Stimulated activated naive CD8-positive, alpha-beta T cell treated with anti-CD3 and anti-CD28 coated beads, Interleukin-15, amount 100 ng/mL, for 72 hours (primary cell): ENCODE measurements at regions not wholly inside any gene's neighbourhood (a gene's known extent, or its start where the extent isn't known, plus 50 kb on each side); places are given as distances from the start of the nearest gene placed in this dataset.

Source experiments
- ATAC-seq: fragments of 150-1000 bp; cut with Tn5 transposase; 2 replicates; pipeline ENCODE4 v1.10.0; 2021; ENCODE audit warnings: mild to moderate bottlenecking, moderate library complexity
- DNase-seq, 2 donors: peaks; one replicate each; pipeline ENCODE4 v3.0.0; 2021 to 2022
- H3K27ac Mint-ChIP-seq, 2 donors: one replicate each; pipeline ENCODE4 v1.8.0; 2022; ENCODE audit warnings: mild to moderate bottlenecking in 2 of 2, mixed read lengths in 2 of 2, moderate library complexity in 2 of 2
- H3K27me3 Mint-ChIP-seq: one replicate; pipeline ENCODE4 v1.8.0; 2022; ENCODE audit warnings: mixed read lengths
- H3K4me1 Mint-ChIP-seq: one replicate; pipeline ENCODE4 v1.8.0; 2022; ENCODE audit warnings: mild to moderate bottlenecking, mixed read lengths
- H3K4me3 Mint-ChIP-seq, 2 donors: one replicate each; pipeline ENCODE4 v1.8.0; 2022; ENCODE audit warnings: mild to moderate bottlenecking in 2 of 2, mixed read lengths in 2 of 2, moderate library complexity in 1 of 2
- H3K9me3 Mint-ChIP-seq, 2 donors: one replicate each; pipeline ENCODE4 v1.8.0; 2022; ENCODE audit warnings: mixed read lengths in 2 of 2

- DNase-seq (no peak), ATAC-seq (no peak)
- no peak overlapping the region for H3K4me3 Mint-ChIP-seq
- peaks cover 18% of the 10 kb centered on the region for H3K4me1 Mint-ChIP-seq
- no peaks in the 10 kb centered on the region for H3K27me3 Mint-ChIP-seq
- H3K27ac Mint-ChIP-seq = no peak overlapping the region
- H3K9me3 Mint-ChIP-seq = no peaks in the 10 kb centered on the region
Measured at GRCh38 chr5:67361932-67362729, 165.5 kb upstream of the CD180 start.

- Mint-ChIP-seq H3K4me1 (peaks cover 18% of the 10 kb centered on the region), H3K4me3 (no peak overlapping the region), H3K9me3 (no peaks in the 10 kb centered on the region), H3K27ac (no peak overlapping the region), H3K27me3 (no peaks in the 10 kb centered on the region)
- DNase-seq (no peak), ATAC-seq (no peak)
Measured at GRCh38 chr5:67360047-67360446, 163.4 kb upstream of the CD180 start.

- Mint-ChIP-seq H3K27me3 (no peaks in the 10 kb centered on the region), H3K27ac (no peak overlapping the region), H3K4me1 (peaks cover 10% of the 10 kb centered on the region), H3K9me3 (no peaks in the 10 kb centered on the region), H3K4me3 (no peak overlapping the region)
- ATAC-seq = no peak
- no peak for DNase-seq
Measured at GRCh38 chr5:67358186-67358585, 161.6 kb upstream of the CD180 start.

- ATAC-seq (no peak), DNase-seq (no peak)
- Mint-ChIP-seq H3K4me3 (no peak overlapping the region), H3K27me3 (no peaks in the 10 kb centered on the region), H3K4me1 (peaks cover 15% of the 10 kb centered on the region), H3K27ac (no peak overlapping the region), H3K9me3 (no peaks in the 10 kb centered on the region)
Measured at GRCh38 chr5:67355120-67355713, 158.6 kb upstream of the CD180 start.

- no peak overlapping the region for H3K4me3 Mint-ChIP-seq
- DNase-seq (no peak), ATAC-seq (no peak)
- no peaks in the 10 kb centered on the region for H3K27me3 Mint-ChIP-seq
- no peaks in the 10 kb centered on the region for H3K9me3 Mint-ChIP-seq
- peaks cover 15% of the 10 kb centered on the region for H3K4me1 Mint-ChIP-seq
- H3K27ac Mint-ChIP-seq = no peak overlapping the region
Measured at GRCh38 chr5:67353500-67354450, 157.2 kb upstream of the CD180 start.

- Mint-ChIP-seq H3K27me3 (no peaks in the 10 kb centered on the region), H3K4me1 (peaks cover 15% of the 10 kb centered on the region), H3K27ac (no peak overlapping the region), H3K4me3 (peak overlapping the region; percentile 29 to 53), H3K9me3 (peaks cover 0 to 4% of the 10 kb centered on the region in 2 donors)
- DNase-seq (peak in 1 of 2 donors; percentile 10), ATAC-seq (peak; percentile 52)
Measured at GRCh38 chr5:67350618-67351201, 154.1 kb upstream of the CD180 start.

GRCh38 chr5:67350185-67350584, 153.6 kb upstream of the CD180 start:
- DNase-seq (no peak), ATAC-seq (no peak)
- peaks cover 15% of the 10 kb centered on the region for H3K4me1 Mint-ChIP-seq
- H3K4me3 Mint-ChIP-seq = peak overlapping the region; percentile 29 to 53
- no peak overlapping the region for H3K27ac Mint-ChIP-seq
- peaks cover 0 to 6% of the 10 kb centered on the region in 2 donors for H3K9me3 Mint-ChIP-seq
- no peaks in the 10 kb centered on the region for H3K27me3 Mint-ChIP-seq

GRCh38 chr5:67347821-67348220, 151.2 kb upstream of the CD180 start:
- ATAC-seq (no peak), DNase-seq (no peak)
- peaks cover 14 to 19% of the 10 kb centered on the region in 2 donors for H3K9me3 Mint-ChIP-seq
- no peak overlapping the region for H3K4me3 Mint-ChIP-seq
- H3K27ac Mint-ChIP-seq = no peak overlapping the region
- peaks cover 15% of the 10 kb centered on the region for H3K4me1 Mint-ChIP-seq
- no peaks in the 10 kb centered on the region for H3K27me3 Mint-ChIP-seq

GRCh38 chr5:67346611-67347010, 150.0 kb upstream of the CD180 start:
- peaks cover 15% of the 10 kb centered on the region for H3K4me1 Mint-ChIP-seq
- no peak overlapping the region for H3K4me3 Mint-ChIP-seq
- H3K9me3 Mint-ChIP-seq = peaks cover 14 to 19% of the 10 kb centered on the region in 2 donors
- H3K27me3 Mint-ChIP-seq = no peaks in the 10 kb centered on the region
- ATAC-seq (no peak), DNase-seq (no peak)
- H3K27ac Mint-ChIP-seq = no peak overlapping the region

- Mint-ChIP-seq H3K4me1 (peaks cover 4% of the 10 kb centered on the region), H3K27ac (no peak overlapping the region), H3K4me3 (no peak overlapping the region), H3K27me3 (no peaks in the 10 kb centered on the region), H3K9me3 (peaks cover 14 to 19% of the 10 kb centered on the region in 2 donors)
- no peak for DNase-seq
- no peak for ATAC-seq
Measured at GRCh38 chr5:67344870-67345269, 148.3 kb upstream of the CD180 start.

GRCh38 chr5:67343835-67344234, 147.2 kb upstream of the CD180 start:
- Mint-ChIP-seq H3K27me3 (no peaks in the 10 kb centered on the region), H3K27ac (no peak overlapping the region), H3K4me1 (no peaks in the 10 kb centered on the region), H3K4me3 (no peak overlapping the region), H3K9me3 (peaks cover 14 to 19% of the 10 kb centered on the region in 2 donors)
- DNase-seq (no peak), ATAC-seq (no peak)

- H3K27ac Mint-ChIP-seq = no peak overlapping the region
- peaks cover 14 to 19% of the 10 kb centered on the region in 2 donors for H3K9me3 Mint-ChIP-seq
- no peak for DNase-seq
- no peak for ATAC-seq
- H3K4me3 Mint-ChIP-seq = no peak overlapping the region
- no peaks in the 10 kb centered on the region for H3K4me1 Mint-ChIP-seq
- no peaks in the 10 kb centered on the region for H3K27me3 Mint-ChIP-seq
Measured at GRCh38 chr5:67341478-67341877, 144.9 kb upstream of the CD180 start.

- Mint-ChIP-seq H3K27ac (no peak overlapping the region), H3K9me3 (peaks cover 4 to 12% of the 10 kb centered on the region in 2 donors), H3K4me3 (no peak overlapping the region), H3K4me1 (no peaks in the 10 kb centered on the region), H3K27me3 (no peaks in the 10 kb centered on the region)
- ATAC-seq = no peak
- no peak for DNase-seq
Measured at GRCh38 chr5:67339219-67339767, 142.7 kb upstream of the CD180 start.

GRCh38 chr5:67338421-67338820, 141.8 kb upstream of the CD180 start:
- DNase-seq (no peak), ATAC-seq (no peak)
- no peaks in the 10 kb centered on the region for H3K27me3 Mint-ChIP-seq
- H3K4me3 Mint-ChIP-seq = no peak overlapping the region
- peaks cover 3% of the 10 kb centered on the region in 2 donors for H3K9me3 Mint-ChIP-seq
- H3K4me1 Mint-ChIP-seq = no peaks in the 10 kb centered on the region
- no peak overlapping the region for H3K27ac Mint-ChIP-seq

GRCh38 chr5:67337751-67338150, 141.2 kb upstream of the CD180 start:
- no peak for DNase-seq
- no peaks in the 10 kb centered on the region for H3K27me3 Mint-ChIP-seq
- no peak overlapping the region for H3K27ac Mint-ChIP-seq
- H3K4me1 Mint-ChIP-seq = no peaks in the 10 kb centered on the region
- no peak for ATAC-seq
- H3K9me3 Mint-ChIP-seq = no peaks in the 10 kb centered on the region
- H3K4me3 Mint-ChIP-seq = no peak overlapping the region
